SK-N-SH treated with all-trans-retinoic acid at 6 μM for 48 hours (cell line): ENCODE measurements at regions not wholly inside any gene's neighbourhood (a gene's known extent, or its start where the extent isn't known, plus 50 kb on each side); places are given as distances from the start of the nearest gene placed in this dataset.

ENCODE experiments used
- ARNTL ChIP-seq: fragments of 450-650 bp; formaldehyde crosslinking; IDR thresholded peaks from 2 replicates; pipeline ENCODE4 v1.5.0; 2020; ENCODE audit warnings: low read depth, mild to moderate bottlenecking, moderate library complexity, borderline replicate concordance
- OSR1 ChIP-seq: fragments of 250-450 bp; sonication (Bioruptor Pico); IDR thresholded peaks from 2 replicates; pipeline ENCODE4 v1.8.0; 2022; ENCODE audit warnings: moderate library complexity, mild to moderate bottlenecking, inconsistent platforms
- PATZ1 ChIP-seq: fragments of 250-450 bp; sonication (Bioruptor Pico); IDR thresholded peaks from 2 replicates; pipeline ENCODE4 v1.8.0; 2020; ENCODE audit warnings: mild to moderate bottlenecking, moderate library complexity, borderline replicate concordance
- TSHZ2 ChIP-seq: fragments of 250-450 bp; sonication (Bioruptor Pico); IDR thresholded peaks from 2 replicates; pipeline ENCODE4 v1.5.0; 2020; ENCODE audit warnings: mild to moderate bottlenecking, moderate library complexity
- ZFP30 ChIP-seq: fragments of 450-650 bp; formaldehyde crosslinking; IDR thresholded peaks from 2 replicates; pipeline ENCODE4 v1.5.0; 2022; ENCODE audit warnings: mild to moderate bottlenecking, moderate library complexity
- ZNF70 ChIP-seq: fragments of 450-650 bp; formaldehyde crosslinking; IDR thresholded peaks from 2 replicates; pipeline ENCODE4 v1.5.0; 2020; ENCODE audit warnings: mild to moderate bottlenecking, moderate library complexity
- TF ChIP-seq, protein P1 (sequence below): fragments of 250-450 bp; sonication (Bioruptor Pico); IDR thresholded peaks from 2 replicates; pipeline ENCODE4 v1.8.0; 2021; ENCODE audit warnings: low read depth, mild to moderate bottlenecking, moderate library complexity, borderline replicate concordance

DNA sequence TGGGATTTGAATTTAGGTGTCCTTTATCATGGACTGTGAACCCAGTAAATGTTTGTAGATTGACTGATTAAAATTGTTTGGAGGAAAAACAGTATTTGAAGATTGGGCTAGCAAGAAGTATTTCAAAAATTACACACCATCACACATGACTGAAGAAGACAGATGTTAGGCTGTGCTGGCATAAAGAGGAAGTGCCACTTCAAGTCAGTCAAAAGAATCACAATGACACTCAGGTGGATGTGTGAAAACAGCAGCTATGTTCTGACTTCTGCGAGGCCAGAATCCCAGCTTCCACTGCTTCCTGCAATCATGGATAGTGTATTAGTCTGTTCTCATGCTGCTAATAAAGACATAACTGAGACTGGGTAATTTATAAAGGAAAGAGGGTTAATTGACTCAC, 393.3 kb downstream of the DMRT2 start:
- TF ChIP-seq, protein P1, sequence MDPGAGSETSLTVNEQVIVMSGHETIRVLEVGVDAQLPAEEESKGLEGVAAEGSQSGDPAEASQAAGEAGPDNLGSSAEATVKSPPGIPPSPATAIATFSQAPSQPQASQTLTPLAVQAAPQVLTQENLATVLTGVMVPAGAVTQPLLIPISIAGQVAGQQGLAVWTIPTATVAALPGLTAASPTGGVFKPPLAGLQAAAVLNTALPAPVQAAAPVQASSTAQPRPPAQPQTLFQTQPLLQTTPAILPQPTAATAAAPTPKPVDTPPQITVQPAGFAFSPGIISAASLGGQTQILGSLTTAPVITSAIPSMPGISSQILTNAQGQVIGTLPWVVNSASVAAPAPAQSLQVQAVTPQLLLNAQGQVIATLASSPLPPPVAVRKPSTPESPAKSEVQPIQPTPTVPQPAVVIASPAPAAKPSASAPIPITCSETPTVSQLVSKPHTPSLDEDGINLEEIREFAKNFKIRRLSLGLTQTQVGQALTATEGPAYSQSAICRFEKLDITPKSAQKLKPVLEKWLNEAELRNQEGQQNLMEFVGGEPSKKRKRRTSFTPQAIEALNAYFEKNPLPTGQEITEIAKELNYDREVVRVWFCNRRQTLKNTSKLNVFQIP (CRISPR knock-in tag) = no peak
- TF ChIP-seq ZNF70 (CRISPR knock-in tag) = no peak
- TF ChIP-seq PATZ1 (CRISPR knock-in tag) = no peak
- no peak for TF ChIP-seq ZFP30 (CRISPR knock-in tag)
- no peak for TF ChIP-seq TSHZ2
- no peak for TF ChIP-seq OSR1
- TF ChIP-seq ARNTL = no peak
